K562 (cell line): ENCODE measurements at regions not wholly inside any gene's neighbourhood (a gene's known extent, or its start where the extent isn't known, plus 50 kb on each side); places are given as distances from the start of the nearest gene placed in this dataset.

Experiments
- ATAC-seq: fragments of 200-7000 bp; cut with Tn5 transposase; 3 replicates; pipeline ENCODE4 v1.9.1; 2020; ENCODE audit warnings: moderate library complexity
- BruUV-seq: library from RNA; stranded (reverse); fragments of 400-500 nt; replicated peaks from 2 replicates; lab custom pipeline; 2021; lab: Mats Ljungman, UMichigan
- CTCF ChIA-PET: fragments of 300-600 bp; formaldehyde crosslinking; extraction: SDS; loops from one replicate; lab custom pipeline; 2021; ENCODE audit warnings: low intra/inter-chr PET ratio; lab: Yijun Ruan, JAX
- POLR2A ChIA-PET: fragments of 300-600, 350-650 bp; sonication (Branson Sonifier 250); formaldehyde crosslinking; extraction: SDS; loops from one replicate; lab custom pipeline; 2021; ENCODE audit warnings: antibody characterized with exemption, inconsistent platforms; lab: Yijun Ruan, JAX
- DNase-seq, 4 experiments: peaks; one replicate each; pipeline versions ENCODE4 v3.0.0 to v3.0.0-alpha.2; 2011 to 2018; ENCODE audit warnings: low spot score in 3 of 4, mixed read lengths in 3 of 4; ENCODE audit errors: extremely low read depth in 1 of 4
- FAIRE-seq: peaks from 2 replicates; lab custom pipeline; 2011; peaks lifted over from hg19 to GRCh38; lab: Jason Lieb, UNC
- H2AFZ ChIP-seq: 2 replicates; pipeline ENCODE4 v1.6.0; 2011; ENCODE audit warnings: low read depth, low read length, control low read depth, inconsistent platforms
- H3K27ac ChIP-seq: fragments of 200-600 bp; 3 replicates; pipeline ENCODE4 v1.8.0; 2011; ENCODE audit warnings: low read depth, mild to moderate bottlenecking, control low read depth, inconsistent platforms, low read length, moderate library complexity, mixed read lengths; ENCODE audit errors: extremely low read depth
- H3K27me3 ChIP-seq, 2 experiments: fragments of 300-600 bp in 1 of 2; 2 replicates in 1 of 2; 3 replicates in 1 of 2; pipeline versions ENCODE4 v1.6.0 to v1.8.0; 2011; ENCODE audit warnings: inconsistent platforms in 2 of 2, low read length in 2 of 2, mild to moderate bottlenecking in 1 of 2, mixed read lengths in 1 of 2, moderate library complexity in 1 of 2; ENCODE audit not compliant: control insufficient read depth in 2 of 2, insufficient read depth in 2 of 2
- H3K36me3 ChIP-seq: fragments of 300-600 bp; 3 replicates; pipeline ENCODE4 v1.8.0; 2011; ENCODE audit warnings: mild to moderate bottlenecking, low read length, inconsistent platforms; ENCODE audit not compliant: control insufficient read depth, insufficient read depth
- H3K4me1 ChIP-seq, 2 experiments: fragments of 200-600 bp in 1 of 2; replicated peaks in 1 of 2; 2 replicates in 1 of 2; 3 replicates in 1 of 2; pipeline versions ENCODE4 v1.5.1 to v1.8.0; 2011; ENCODE audit warnings: inconsistent platforms in 2 of 2, low read length in 2 of 2, mild to moderate bottlenecking in 1 of 2, mixed read lengths in 1 of 2, moderate library complexity in 1 of 2; ENCODE audit not compliant: control insufficient read depth in 2 of 2, insufficient read depth in 2 of 2
- H3K4me2 ChIP-seq: 2 replicates; pipeline ENCODE4 v1.6.1; 2011; ENCODE audit warnings: low read length, control low read depth, inconsistent platforms, mixed read lengths; ENCODE audit not compliant: insufficient read depth
- H3K4me3 ChIP-seq: fragments of 200-600 bp; sonication (generic), shearing (Covaris generic); 2 replicates; pipeline ENCODE4 v1.5.1; 2016; ENCODE audit warnings: control low read depth, inconsistent platforms
- H3K79me2 ChIP-seq: fragments of 200-600 bp; 3 replicates; pipeline ENCODE4 v1.8.0; 2011; ENCODE audit warnings: low read length, inconsistent platforms; ENCODE audit not compliant: control insufficient read depth, insufficient read depth
- H3K9ac ChIP-seq, 2 experiments: 2 replicates each; pipeline versions ENCODE4 v1.6.0 to v1.6.1; 2011; ENCODE audit warnings: low read depth in 2 of 2, low read length in 2 of 2, control low read depth in 1 of 2, inconsistent platforms in 1 of 2, mild to moderate bottlenecking in 1 of 2, mixed read lengths in 1 of 2; ENCODE audit not compliant: insufficient read depth in 1 of 2
- H3K9me1 ChIP-seq: one replicate; pipeline ENCODE4 v1.6.0; 2011; ENCODE audit warnings: inconsistent platforms, mild to moderate bottlenecking, low read length, moderate library complexity; ENCODE audit not compliant: control insufficient read depth, insufficient read depth
- H3K9me3 ChIP-seq: replicated peaks from 2 replicates; pipeline ENCODE4 v1.5.1; 2011; ENCODE audit warnings: low read depth, low read length, inconsistent platforms; ENCODE audit not compliant: control insufficient read depth, insufficient read depth
- H4K20me1 ChIP-seq: replicated peaks from 2 replicates; pipeline ENCODE4 v1.6.1; 2011; ENCODE audit warnings: low read length, inconsistent platforms, mixed read lengths; ENCODE audit not compliant: control insufficient read depth, insufficient read depth
- CREBBP ChIP-seq: IDR thresholded peaks from one replicate; pipeline ENCODE4 v1.6.1; 2012; ENCODE audit warnings: low read depth, mild to moderate bottlenecking, control low read depth, inconsistent platforms, low read length
- GMEB1 ChIP-seq: fragments of 250-450 bp; sonication (Bioruptor Pico); IDR thresholded peaks from 2 replicates; pipeline ENCODE4 v1.4.0; 2020; ENCODE audit warnings: mild to moderate bottlenecking
- HNRNPUL1 ChIP-seq: fragments of 200-400 bp; formaldehyde crosslinking; IDR thresholded peaks from 2 replicates; pipeline ENCODE4 v1.6.1; 2017; ENCODE audit warnings: low read length
- RBFOX2 ChIP-seq: fragments of 200-400 bp; formaldehyde crosslinking; IDR thresholded peaks from 2 replicates; pipeline ENCODE4 v1.6.1; 2017; ENCODE audit warnings: low read depth, mild to moderate bottlenecking, low read length, moderate library complexity
- SIX5 ChIP-seq, 2 experiments: IDR thresholded peaks; 2 replicates each; pipeline ENCODE4 v1.6.1; 2011; ENCODE audit warnings: low read length in 2 of 2, borderline replicate concordance in 1 of 2, low read depth in 1 of 2, mild to moderate bottlenecking in 1 of 2, moderate library complexity in 1 of 2; ENCODE audit not compliant: insufficient read depth in 1 of 2
- SMARCA4 ChIP-seq: fragments of 450-650 bp; IDR thresholded peaks from 2 replicates; pipeline ENCODE4 v1.6.1; 2016
- SRF ChIP-seq, 2 experiments: fragments of 250-450, 450-650 bp in 1 of 2; sonication (Bioruptor Pico) in 1 of 2; sonication (generic) in 1 of 2; formaldehyde crosslinking; IDR thresholded peaks; 2 replicates each; pipeline versions ENCODE4 v1.5.0 to v1.5.1; 2020 to 2022; ENCODE audit warnings: mild to moderate bottlenecking in 1 of 2, missing genetic modification reagents in 1 of 2
- VEZF1 ChIP-seq: fragments of 200-800 bp; sonication (Bioruptor generic); IDR thresholded peaks from 2 replicates; pipeline ENCODE4 v1.6.1; 2017; ENCODE audit warnings: missing genetic modification characterization, missing compliant biosample characterization
- XRCC4 ChIP-seq: IDR thresholded peaks from one replicate; pipeline ENCODE4 v1.6.1; 2011; ENCODE audit not compliant: insufficient read depth, insufficient read length; ENCODE audit errors: extremely low read depth
- ZHX1 ChIP-seq: fragments of 150-350 bp; conservative IDR thresholded peaks from 2 replicates; pipeline ENCODE4 v1.6.1; 2014; ENCODE audit warnings: low read length
- ZNF644 ChIP-seq: fragments of 200-800 bp; sonication (Bioruptor generic); IDR thresholded peaks from 2 replicates; pipeline ENCODE4 v1.6.1; 2016; ENCODE audit warnings: low read depth, missing genetic modification characterization, missing compliant biosample characterization
- ZNF77 ChIP-seq: fragments of 250-450 bp; sonication (Bioruptor Pico); IDR thresholded peaks from 2 replicates; pipeline ENCODE4 v1.5.0; 2020
- WGBS: fragments of 100-300 bp; shearing (Covaris generic); methylation state at CpG from one replicate; pipeline ENCODE4 v1.1.6; 2016; ENCODE audit warnings: low coverage, mixed read lengths; ENCODE audit not compliant: insufficient coverage; ENCODE audit errors: missing lambda C conversion rate; 5-methylcytosine and 5-hydroxymethylcytosine counted together
- in situ Hi-C: fragments of 300-500 bp; cut with MboI; formaldehyde crosslinking; loops from 4 replicates; pipeline ENCODE4 v1.15.0; 2018; ENCODE audit warnings: inconsistent platforms, mixed read lengths
- intact Hi-C: fragments of 100-400 bp; cut with micrococcal nuclease; formaldehyde crosslinking; loops from 2 replicates; pipeline ENCODE4 v1.14.2; 2022

- no peak for TF ChIP-seq GMEB1 (CRISPR knock-in tag)
These were observed 1472.5 kb upstream of the CDH6 start (continued) for GRCh38 chr5:29720954-29721353.

GRCh38 chr5:29719171-29719570 lies 1474.3 kb upstream of the CDH6 start:
- 12% methylated on average over 3 of the region's 3 CpGs for WGBS
- ChIA-PET CTCF (no interaction called here), POLR2A (interaction anchor here (0.6 kb wide), 1 partner anchor 152 kb away, joined by 3 read pairs; no protein-coding TSS in a partner anchor)
- in situ Hi-C loops (no loop called here), intact Hi-C loops (no loop called here)
- DNase-seq (no peak), FAIRE-seq (no peak), ATAC-seq (no peak)
- Histone ChIP-seq H3K4me3 (no peak overlapping the region), H3K9ac (no peak overlapping the region), H3K27ac (no peak overlapping the region), H3K9me3 (no peaks in the 10 kb centered on the region), H3K27me3 (no peaks in the 10 kb centered on the region), H3K9me1 (no peaks in the 10 kb centered on the region), H3K79me2 (no peaks in the 10 kb centered on the region), H4K20me1 (no peaks in the 10 kb centered on the region), H3K36me3 (no peaks in the 10 kb centered on the region), H2AFZ (no peak overlapping the region), H3K4me2 (no peak overlapping the region), H3K4me1 (no peaks in the 10 kb centered on the region)
- no TSS peak for BruUV-seq
- no peak for TF ChIP-seq RBFOX2
- no peak for TF ChIP-seq VEZF1 (CRISPR knock-in tag)
- no peak for TF ChIP-seq ZHX1
- TF ChIP-seq SRF (CRISPR knock-in tag; IDR thresholded peaks at IDR 0.05), result no peak
- no peak for TF ChIP-seq ZNF77
- no peak for TF ChIP-seq SIX5 (IDR thresholded peaks at IDR 0.05; ENCODE audit: borderline replicate concordance in 1 of 2, insufficient read depth in 1 of 2, low read depth in 1 of 2, low read length in 2 of 2)
- TF ChIP-seq HNRNPUL1, result no peak
- TF ChIP-seq XRCC4, result no peak
- no peak for TF ChIP-seq SMARCA4
- no peak for TF ChIP-seq ZNF644 (tag)
- TF ChIP-seq CREBBP, result no peak
